ENCODE measurements at regions not wholly inside any gene's neighbourhood (a gene's known extent, or its start where the extent isn't known, plus 50 kb on each side); places are given as distances from the start of the nearest gene placed in this dataset.

DNA sequence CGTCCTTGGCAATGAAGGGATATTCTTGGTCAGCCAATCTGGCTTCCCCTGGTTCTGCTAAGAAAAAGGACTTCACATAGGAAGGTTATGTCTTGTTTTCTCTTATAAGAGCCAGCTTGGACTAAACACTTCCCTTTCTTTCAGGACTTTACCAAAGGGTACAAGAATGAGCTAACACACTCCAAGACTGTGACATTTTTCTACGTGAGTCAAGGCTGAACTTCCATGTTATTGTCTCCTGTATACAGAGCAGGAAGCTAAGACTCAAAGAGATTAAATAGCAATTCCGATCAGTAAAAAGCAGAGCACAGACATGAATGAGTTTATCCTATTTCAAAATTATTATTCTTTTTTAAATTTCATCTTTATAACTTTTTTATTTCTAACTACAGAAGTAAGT lies 63.3 kb upstream of the STT3B start:
- TF ChIP-seq EZH2 (IDR thresholded peaks at IDR 0.05): no peak
- TF ChIP-seq EZH2phosphoT487 (IDR thresholded peaks at IDR 0.05): no peak

All from neural progenitor cell (in vitro differentiated cells).